Body of pancreas (tissue), 4 donors: ENCODE measurements at regions not wholly inside any gene's neighbourhood (a gene's known extent, or its start where the extent isn't known, plus 50 kb on each side); places are given as distances from the start of the nearest gene placed in this dataset.

Experiments
- CTCF ChIP-seq, 7 experiments: fragments of 450-650 bp in 4 of 7; fragments of 200-600 bp in 3 of 7; sonication (generic) in 3 of 7; IDR thresholded peaks; one replicate each; pipeline ENCODE4 v1.5.1; 2016 to 2019; ENCODE audit warnings: antibody characterized with exemption in 7 of 7
- POLR2A ChIP-seq, 3 donors: fragments of 450-650 bp; IDR thresholded peaks; one replicate each; pipeline ENCODE4 v1.6.1; 2016; ENCODE audit warnings: antibody characterized with exemption in 3 of 3, mild to moderate bottlenecking in 2 of 3

DNA sequence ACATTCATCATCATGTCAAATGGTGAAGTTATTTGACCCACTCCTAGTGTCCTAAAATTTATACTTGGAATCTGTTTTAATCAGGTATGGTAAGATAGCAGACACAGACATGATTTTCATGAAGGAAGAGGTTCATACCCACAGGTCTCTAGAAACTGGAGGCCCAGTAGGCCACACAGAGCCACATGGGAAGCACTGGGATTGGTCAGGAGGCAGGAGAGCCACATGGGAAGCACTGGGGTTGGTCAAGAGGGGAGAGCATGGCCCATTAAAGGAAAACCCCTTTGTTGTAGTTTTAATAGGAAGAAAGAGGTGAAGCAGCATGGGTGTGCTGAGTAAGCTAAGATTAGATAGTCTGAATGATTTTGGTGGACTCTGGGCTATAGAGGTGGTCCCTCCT, 356.9 kb downstream of the MFSD1 start:
- TF ChIP-seq CTCF (IDR thresholded peaks at IDR 0.05) (no peak), POLR2A (IDR thresholded peaks at IDR 0.05) (no peak)
